HG03060 (cell line): ENCODE measurements at regions not wholly inside any gene's neighbourhood (a gene's known extent, or its start where the extent isn't known, plus 50 kb on each side); places are given as distances from the start of the nearest gene placed in this dataset.

Source experiments
- ATAC-seq: cut with Tn5 transposase; IDR thresholded peaks from one replicate; pipeline ENCODE4 v1.9.1; 2021; ENCODE audit warnings: low read depth, moderate number of reproducible peaks; ENCODE audit not compliant: unreplicated experiment

GRCh38 chr11:31915867-31916266, 104.7 kb upstream of the PAX6 start:
- no peak for ATAC-seq

GRCh38 chr11:31913985-31914384, 102.9 kb upstream of the PAX6 start:
- ATAC-seq, result peak; percentile 87

GRCh38 chr11:31912808-31913207, 101.7 kb upstream of the PAX6 start:
- no peak for ATAC-seq

GRCh38 chr11:31910950-31911576, 99.9 kb upstream of the PAX6 start:
- ATAC-seq, result no peak

- ATAC-seq, result no peak
Observed at GRCh38 chr11:31903225-31904074, 92.3 kb upstream of the PAX6 start.

GRCh38 chr11:31902706-31903105, 91.6 kb upstream of the PAX6 start:
- no peak for ATAC-seq

- no peak for ATAC-seq
Observed at GRCh38 chr11:31895926-31896325, 84.8 kb upstream of the PAX6 start.

GRCh38 chr11:31887180-31887579, 76.1 kb upstream of the PAX6 start:
- ATAC-seq, result no peak

GRCh38 chr11:31884080-31884479, 73.0 kb upstream of the PAX6 start:
- no peak for ATAC-seq

GRCh38 chr11:31883435-31883834, 72.3 kb upstream of the PAX6 start:
- ATAC-seq, result no peak

- no peak for ATAC-seq
Observed at GRCh38 chr11:31882951-31883392, 71.8 kb upstream of the PAX6 start.

GRCh38 chr11:31881825-31882224, 70.7 kb upstream of the PAX6 start:
- ATAC-seq, result no peak

- no peak for ATAC-seq
Observed at GRCh38 chr11:31879681-31880080, 68.6 kb upstream of the PAX6 start.

- no peak for ATAC-seq
Observed at GRCh38 chr11:31877863-31878262, 66.7 kb upstream of the PAX6 start.

GRCh38 chr11:31877083-31877482, 66.0 kb upstream of the PAX6 start:
- ATAC-seq, result no peak

- ATAC-seq, result no peak
Observed at GRCh38 chr11:31875866-31876560, 64.9 kb upstream of the PAX6 start.

- ATAC-seq, result no peak
Observed at GRCh38 chr11:31874631-31875191, 63.6 kb upstream of the PAX6 start.

- no peak for ATAC-seq
Observed at GRCh38 chr11:31873124-31873523, 62.0 kb upstream of the PAX6 start.

GRCh38 chr11:31872076-31872443, 60.9 kb upstream of the PAX6 start:
- no peak for ATAC-seq

GRCh38 chr11:31871310-31872075, 60.4 kb upstream of the PAX6 start:
- no peak for ATAC-seq
